Fibroblast of lung (primary cell): ENCODE measurements at regions not wholly inside any gene's neighbourhood (a gene's known extent, or its start where the extent isn't known, plus 50 kb on each side); places are given as distances from the start of the nearest gene placed in this dataset.

Experiments
- EZH2 ChIP-seq: IDR thresholded peaks from 2 replicates; pipeline ENCODE4 v1.5.1; 2012; ENCODE audit warnings: low read length, control low read depth, mild to moderate bottlenecking; ENCODE audit errors: missing control alignments
- TF ChIP-seq, protein P1 (sequence below), 2 donors: IDR thresholded peaks in 1 of 2; conservative IDR thresholded peaks in 1 of 2; 1 replicate in 1 of 2; 2 replicates in 1 of 2; pipeline ENCODE4 v1.5.1; 2011 to 2012; ENCODE audit warnings: low read length in 2 of 2, control low read depth in 1 of 2, inconsistent platforms in 1 of 2, low read depth in 1 of 2, mild to moderate bottlenecking in 1 of 2

GRCh38 chr5:61964201-61964600 lies 341.8 kb upstream of the KIF2A start:
- TF ChIP-seq, protein P1, sequence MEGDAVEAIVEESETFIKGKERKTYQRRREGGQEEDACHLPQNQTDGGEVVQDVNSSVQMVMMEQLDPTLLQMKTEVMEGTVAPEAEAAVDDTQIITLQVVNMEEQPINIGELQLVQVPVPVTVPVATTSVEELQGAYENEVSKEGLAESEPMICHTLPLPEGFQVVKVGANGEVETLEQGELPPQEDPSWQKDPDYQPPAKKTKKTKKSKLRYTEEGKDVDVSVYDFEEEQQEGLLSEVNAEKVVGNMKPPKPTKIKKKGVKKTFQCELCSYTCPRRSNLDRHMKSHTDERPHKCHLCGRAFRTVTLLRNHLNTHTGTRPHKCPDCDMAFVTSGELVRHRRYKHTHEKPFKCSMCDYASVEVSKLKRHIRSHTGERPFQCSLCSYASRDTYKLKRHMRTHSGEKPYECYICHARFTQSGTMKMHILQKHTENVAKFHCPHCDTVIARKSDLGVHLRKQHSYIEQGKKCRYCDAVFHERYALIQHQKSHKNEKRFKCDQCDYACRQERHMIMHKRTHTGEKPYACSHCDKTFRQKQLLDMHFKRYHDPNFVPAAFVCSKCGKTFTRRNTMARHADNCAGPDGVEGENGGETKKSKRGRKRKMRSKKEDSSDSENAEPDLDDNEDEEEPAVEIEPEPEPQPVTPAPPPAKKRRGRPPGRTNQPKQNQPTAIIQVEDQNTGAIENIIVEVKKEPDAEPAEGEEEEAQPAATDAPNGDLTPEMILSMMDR (conservative IDR thresholded peaks at IDR 0.05 in 1 of 2, IDR thresholded peaks at IDR 0.05 in 1 of 2; ENCODE audit: low read depth in 1 of 2, low read length in 2 of 2): no peak
- TF ChIP-seq EZH2: no peak
